Epithelial cell of esophagus (primary cell): ENCODE measurements at regions not wholly inside any gene's neighbourhood (a gene's known extent, or its start where the extent isn't known, plus 50 kb on each side); places are given as distances from the start of the nearest gene placed in this dataset.
"Not testable (repeated sequence)": the region's sequence is repeated elsewhere in the genome, so short reads cannot be mapped to it uniquely, and the experiment has no call there.

Experiments
- DNase-seq: peaks from one replicate; pipeline ENCODE4 v3.0.0; 2010; ENCODE audit warnings: low read depth
- H3K4me3 ChIP-seq: 2 replicates; pipeline ENCODE4 v1.5.1; 2011; ENCODE audit warnings: mild to moderate bottlenecking, low read length, control low read depth
- TF ChIP-seq, protein P1 (sequence below): IDR thresholded peaks from 2 replicates; pipeline ENCODE4 v1.5.1; 2011; ENCODE audit warnings: low read depth, mild to moderate bottlenecking, low read length, control low read depth, inconsistent platforms; ENCODE audit not compliant: insufficient read depth; ENCODE audit errors: missing control alignments

DNA sequence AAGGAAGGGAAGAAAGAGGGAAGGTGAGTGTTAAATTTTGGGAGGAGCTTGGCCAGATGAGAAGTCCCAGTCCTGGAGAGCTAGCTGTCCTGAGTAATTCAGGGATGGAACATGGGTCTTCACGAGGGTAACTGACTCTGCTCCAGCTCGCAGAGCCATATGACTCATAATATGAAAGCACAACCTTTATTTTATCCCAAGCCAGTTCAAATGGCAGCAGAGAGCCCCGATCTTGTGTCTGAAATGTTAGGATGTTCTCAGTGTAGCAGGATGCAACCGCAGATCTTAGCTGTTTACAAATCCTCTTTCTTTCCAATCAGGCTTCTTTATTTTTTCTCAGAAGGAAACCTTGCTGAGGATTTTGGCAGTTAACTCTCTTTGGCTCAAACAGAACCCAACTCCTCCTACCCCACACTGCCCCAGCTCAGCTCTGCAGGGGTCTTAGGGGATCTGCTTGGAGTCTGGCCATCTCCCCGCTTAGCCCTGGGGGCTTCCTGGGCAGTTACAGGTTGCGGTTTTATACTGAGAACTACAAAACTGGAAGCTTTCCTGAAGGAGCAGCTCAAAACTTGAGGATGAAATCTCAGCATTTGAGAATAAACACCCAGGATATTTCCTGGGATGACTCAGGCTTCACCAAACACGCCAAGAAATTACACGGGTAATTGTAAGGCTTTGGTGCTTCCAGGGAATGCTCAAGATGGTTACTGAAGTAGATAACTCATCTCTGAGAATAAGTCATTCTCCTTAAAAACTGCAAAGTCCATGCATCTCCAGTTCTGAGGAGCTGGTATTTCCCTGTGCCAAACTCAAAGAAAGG lies 92.5 kb downstream of the VCPKMT start:
- no peak overlapping the region for H3K4me3 ChIP-seq
- TF ChIP-seq, protein P1, sequence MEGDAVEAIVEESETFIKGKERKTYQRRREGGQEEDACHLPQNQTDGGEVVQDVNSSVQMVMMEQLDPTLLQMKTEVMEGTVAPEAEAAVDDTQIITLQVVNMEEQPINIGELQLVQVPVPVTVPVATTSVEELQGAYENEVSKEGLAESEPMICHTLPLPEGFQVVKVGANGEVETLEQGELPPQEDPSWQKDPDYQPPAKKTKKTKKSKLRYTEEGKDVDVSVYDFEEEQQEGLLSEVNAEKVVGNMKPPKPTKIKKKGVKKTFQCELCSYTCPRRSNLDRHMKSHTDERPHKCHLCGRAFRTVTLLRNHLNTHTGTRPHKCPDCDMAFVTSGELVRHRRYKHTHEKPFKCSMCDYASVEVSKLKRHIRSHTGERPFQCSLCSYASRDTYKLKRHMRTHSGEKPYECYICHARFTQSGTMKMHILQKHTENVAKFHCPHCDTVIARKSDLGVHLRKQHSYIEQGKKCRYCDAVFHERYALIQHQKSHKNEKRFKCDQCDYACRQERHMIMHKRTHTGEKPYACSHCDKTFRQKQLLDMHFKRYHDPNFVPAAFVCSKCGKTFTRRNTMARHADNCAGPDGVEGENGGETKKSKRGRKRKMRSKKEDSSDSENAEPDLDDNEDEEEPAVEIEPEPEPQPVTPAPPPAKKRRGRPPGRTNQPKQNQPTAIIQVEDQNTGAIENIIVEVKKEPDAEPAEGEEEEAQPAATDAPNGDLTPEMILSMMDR: no peak
- DNase-seq: peak; percentile 69

DNA sequence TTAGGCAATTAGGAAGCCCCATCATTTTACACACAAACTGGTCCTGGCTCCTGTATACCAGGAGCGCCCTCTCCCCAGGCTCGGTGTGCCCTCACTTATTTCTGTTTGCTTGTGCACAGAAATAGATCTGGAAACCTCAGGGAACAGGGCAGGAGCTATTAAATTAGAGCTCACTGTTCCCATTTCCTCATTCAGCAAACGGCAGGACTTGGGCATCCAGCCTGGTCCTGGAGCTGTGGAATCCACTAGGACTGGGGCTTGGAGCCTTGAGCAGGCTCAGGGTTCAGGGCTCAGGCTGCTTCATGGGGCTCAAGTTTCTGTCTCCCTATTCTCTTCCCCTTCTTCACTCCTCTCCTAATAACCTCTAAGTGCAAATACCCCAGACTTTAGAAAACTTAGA lies 91.3 kb downstream of the VCPKMT start:
- TF ChIP-seq, protein P1: no peak
- H3K4me3 ChIP-seq: no peak overlapping the region

DNA sequence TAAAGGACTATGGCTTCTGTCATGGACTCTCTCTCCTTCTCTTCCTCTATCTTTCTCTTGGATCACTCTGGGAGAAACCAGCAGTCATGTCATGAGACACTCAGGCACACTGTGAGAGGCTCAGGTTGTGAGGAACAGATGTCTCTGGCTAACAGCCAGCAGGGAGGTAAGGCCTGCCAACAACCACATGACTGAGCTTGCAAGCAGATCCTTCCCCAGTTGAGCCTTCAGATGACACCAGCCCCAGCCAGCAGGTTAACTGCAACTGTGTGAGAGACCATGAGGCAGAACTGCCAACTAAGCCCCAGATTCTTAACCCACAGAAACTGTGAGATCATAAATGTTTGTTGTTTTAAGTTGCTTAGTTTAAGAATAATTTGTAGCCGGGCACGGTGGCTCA lies 90.6 kb downstream of the VCPKMT start:
- peak; percentile 58 for DNase-seq
- H3K4me3 ChIP-seq: no peak overlapping the region
- TF ChIP-seq, protein P1: no peak

More for the DNA sequence above, 91.3 kb downstream of the VCPKMT start:
- no peak for DNase-seq

DNA sequence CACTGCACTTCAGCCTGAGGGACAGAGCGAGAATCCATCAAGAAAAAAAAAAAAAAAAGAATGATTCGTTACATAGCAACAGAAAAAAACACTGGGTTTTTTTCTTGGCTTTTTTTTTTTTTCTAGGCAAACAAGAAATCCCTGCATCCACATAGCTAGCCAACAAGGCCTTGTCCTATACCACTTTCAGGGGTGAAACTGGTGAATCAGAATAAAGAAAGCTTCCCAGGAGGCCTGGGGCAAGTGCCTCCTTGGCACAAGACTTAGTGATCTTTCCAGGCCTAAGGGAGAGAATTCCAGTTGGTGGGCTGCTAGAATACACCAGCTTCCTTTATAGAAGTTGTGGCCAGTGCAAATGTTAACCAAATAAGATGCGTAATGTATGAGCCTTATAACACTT lies 90.0 kb downstream of the VCPKMT start:
- no peak overlapping the region for H3K4me3 ChIP-seq
- TF ChIP-seq, protein P1: no peak

DNA sequence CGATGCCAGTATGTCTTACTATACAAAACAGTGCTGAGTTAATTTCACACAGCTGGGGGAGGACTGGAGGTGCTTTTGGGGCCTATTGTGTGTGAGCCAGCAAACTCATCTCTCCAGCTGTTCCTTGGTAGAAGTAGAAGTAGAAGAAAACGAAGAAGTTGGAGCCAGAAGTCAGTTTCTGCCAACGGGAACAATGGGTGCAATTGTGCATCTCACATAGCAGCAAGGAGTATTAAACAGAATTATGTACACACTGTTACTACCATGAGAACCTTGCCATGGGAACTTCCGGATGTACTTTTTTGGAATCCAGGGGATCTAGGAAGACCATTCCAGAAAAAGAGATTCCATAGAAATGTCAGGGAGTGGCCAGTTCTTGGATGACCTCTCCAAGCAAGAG lies 88.6 kb downstream of the VCPKMT start:
- no peak overlapping the region for H3K4me3 ChIP-seq
- no peak for DNase-seq
- TF ChIP-seq, protein P1: no peak

More for the DNA sequence above, 90.0 kb downstream of the VCPKMT start:
- DNase-seq: no peak

DNA sequence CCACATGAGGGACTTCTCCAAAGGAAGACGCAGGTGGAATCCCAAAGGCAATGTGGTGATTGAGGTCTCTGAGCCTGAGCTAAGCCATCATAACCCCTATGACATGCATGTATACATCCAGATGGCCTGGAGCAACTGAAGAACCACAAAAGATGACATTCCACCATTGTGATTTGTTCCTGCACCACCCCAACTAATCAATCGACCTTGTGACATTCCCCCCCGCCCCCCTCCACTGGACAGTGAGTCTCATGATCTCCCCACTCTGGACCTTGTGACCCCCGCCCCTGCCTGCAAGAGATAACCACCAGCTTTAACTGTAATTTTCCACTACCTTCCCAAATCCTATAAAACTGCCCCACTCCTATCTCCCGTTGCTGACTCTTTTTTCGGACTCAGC lies 87.9 kb downstream of the VCPKMT start:
- no peak for DNase-seq
- TF ChIP-seq, protein P1: no peak
- H3K4me3 ChIP-seq: no peak overlapping the region

DNA sequence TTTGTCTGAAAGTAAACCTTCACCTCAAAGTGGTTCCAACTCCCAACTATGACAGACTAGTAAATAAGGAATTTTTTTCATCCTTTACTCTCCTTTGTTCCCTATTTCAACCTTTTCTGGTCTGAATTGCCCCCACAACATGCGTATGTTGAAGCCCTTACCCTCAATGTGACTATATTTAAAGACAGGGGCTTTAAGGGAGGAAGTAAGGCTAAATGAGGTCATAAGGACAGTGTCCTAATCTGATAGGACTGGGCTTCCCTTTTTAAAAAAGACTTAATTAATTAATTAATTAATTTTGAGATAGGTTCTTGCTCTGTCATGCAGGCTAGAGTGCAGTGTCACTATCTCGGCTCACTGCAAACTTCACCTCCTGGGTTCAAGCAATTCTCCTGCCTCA lies 86.3 kb downstream of the VCPKMT start:
- H3K4me3 ChIP-seq: no peak overlapping the region
- no peak for DNase-seq
- TF ChIP-seq, protein P1: no peak

DNA sequence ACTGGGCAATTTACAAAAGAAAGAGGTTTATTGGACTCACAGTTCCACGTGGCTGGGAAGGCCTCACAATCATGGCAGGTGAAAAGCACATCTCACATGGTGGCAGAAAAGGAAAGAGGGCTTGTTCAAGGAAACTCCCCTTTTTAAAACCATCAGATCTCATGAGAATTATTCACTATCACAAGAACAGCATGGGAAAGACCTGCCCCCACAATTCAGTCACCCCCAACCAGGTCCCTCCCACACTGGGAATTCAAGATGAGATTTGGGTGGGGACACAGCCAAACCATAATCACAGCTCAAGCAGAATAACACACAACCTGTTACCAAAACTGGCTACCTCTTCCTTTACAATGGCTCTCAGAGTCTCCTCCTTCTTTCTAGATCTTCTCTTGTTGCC lies 85.5 kb downstream of the VCPKMT start:
- H3K4me3 ChIP-seq, DNase-seq: not testable (repeated sequence)
